ENCODE measurements at regions not wholly inside any gene's neighbourhood (a gene's known extent, or its start where the extent isn't known, plus 50 kb on each side); places are given as distances from the start of the nearest gene placed in this dataset.
"Not testable (repeated sequence)": the region's sequence is repeated elsewhere in the genome, so short reads cannot be mapped to it uniquely, and the experiment has no call there.

GRCh38 chr12:83471341-83471740 is 784.6 kb downstream of the TMTC2 start:
- DNase-seq (ENCODE audit: low read depth in 2 of 2) = no peak

- DNase-seq (ENCODE audit: low read depth in 2 of 2) = no peak
Measured at GRCh38 chr12:83470749-83471148, 784.0 kb downstream of the TMTC2 start.

DNA sequence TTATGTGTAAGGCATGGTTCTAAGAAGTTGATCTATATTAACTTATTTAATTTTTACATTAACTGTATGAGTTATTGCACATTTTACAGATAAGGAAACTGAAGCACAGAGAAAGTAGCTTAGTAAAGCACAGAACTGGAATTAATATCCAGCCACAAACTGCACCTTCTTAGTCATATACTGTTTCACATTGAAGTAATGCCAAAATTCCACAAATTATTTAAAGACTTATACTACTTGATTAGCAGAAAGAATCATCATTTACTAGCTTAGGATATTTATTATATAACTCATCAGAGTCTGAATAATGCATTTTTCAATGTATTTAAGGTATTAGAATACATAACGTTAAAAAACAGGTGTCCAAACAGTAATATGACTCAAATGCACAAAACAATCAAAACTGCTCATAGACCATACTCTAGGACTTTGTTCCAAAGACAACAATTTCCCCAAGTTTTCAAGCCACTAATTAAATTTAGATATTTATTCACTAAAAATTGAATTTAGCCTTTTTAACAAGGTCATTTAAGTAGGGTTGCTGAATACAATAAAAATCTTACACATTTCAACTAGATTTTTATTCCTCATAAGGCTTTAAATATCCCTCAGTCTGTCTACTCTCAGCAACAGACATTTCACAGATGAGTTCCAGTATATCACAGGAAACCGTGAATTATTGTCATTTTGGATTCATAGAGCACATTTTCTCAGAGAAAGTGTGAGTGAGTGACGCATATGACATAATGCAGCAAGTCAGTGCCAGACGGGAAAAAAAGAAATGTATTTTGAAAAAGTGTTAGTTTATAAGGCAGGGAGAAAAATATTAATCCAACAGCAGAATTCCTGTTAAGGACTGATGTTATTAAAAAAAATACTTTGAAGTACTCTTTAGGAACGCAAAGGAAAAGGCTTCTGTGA is 782.5 kb downstream of the TMTC2 start:
- no peak for DNase-seq (ENCODE audit: low read depth in 2 of 2)

DNA sequence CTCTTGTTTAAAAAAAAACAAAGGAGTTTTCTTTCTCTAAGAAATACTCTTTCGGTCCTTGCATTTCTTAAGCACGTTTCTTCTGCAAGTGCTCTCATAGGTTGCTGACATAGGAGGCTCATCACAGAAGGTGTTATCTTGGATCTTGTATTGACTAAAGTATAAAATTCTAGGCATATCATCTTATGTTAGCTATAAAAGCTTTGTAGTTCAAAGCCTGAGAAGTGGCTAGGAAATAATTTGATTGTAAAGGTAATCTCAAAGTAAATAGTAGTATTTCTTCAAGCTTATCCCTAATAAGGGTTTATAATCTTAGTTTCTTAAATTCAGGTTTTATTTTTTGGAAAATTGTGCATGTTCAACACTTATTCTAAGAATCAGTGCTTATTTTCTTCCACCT is 778.9 kb downstream of the TMTC2 start:
- no peak for DNase-seq (ENCODE audit: low read depth in 2 of 2)

- DNase-seq (ENCODE audit: low read depth in 2 of 2) = no peak
Measured at GRCh38 chr12:83462419-83462818, 775.7 kb downstream of the TMTC2 start.

- DNase-seq (ENCODE audit: low read depth in 2 of 2) = no peak
Measured at GRCh38 chr12:83461336-83461935, 774.7 kb downstream of the TMTC2 start.

DNA sequence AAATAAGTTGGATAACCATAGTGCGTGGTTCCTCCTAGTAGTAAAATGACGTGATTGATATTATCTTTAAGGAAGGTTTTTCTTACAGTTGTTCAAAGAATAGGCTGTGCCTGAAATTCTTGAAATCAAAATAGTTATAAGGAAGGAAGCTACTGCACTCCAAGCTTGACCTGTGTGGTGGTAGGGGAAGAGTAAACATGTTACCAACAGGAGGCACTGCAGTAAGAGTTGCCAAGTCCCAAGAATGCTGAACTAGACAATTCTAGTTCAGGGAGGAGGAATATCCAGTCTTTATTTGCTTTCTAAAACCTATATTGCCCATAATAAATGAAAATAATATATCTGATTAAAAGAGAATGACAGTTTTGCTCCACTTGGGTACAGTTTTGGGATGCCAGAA is 764.5 kb downstream of the TMTC2 start:
- DNase-seq (ENCODE audit: low read depth in 2 of 2) = no peak

DNA sequence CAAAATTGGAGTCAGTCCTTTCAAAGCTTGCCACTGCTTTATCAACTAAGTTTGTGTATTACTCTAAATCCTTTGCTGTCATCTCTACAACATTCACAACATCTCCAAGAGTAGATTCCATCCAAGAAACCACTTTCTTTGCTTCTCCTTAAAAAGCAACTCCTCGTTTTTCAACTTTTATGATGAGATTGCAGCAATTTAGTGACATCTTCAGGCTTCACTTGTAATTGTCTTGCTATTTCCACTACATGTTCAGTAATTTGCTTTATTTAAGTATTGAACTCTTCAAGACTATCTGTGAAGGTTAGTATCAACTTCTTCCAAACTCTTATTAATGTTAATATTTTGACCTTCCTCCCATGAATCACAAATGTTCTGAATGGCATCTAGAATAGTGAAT is 747.9 kb downstream of the TMTC2 start:
- DNase-seq (ENCODE audit: low read depth in 2 of 2) = no peak

- DNase-seq (ENCODE audit: low read depth in 2 of 2) = no peak
Measured at GRCh38 chr12:83432176-83432719, 745.5 kb downstream of the TMTC2 start.

GRCh38 chr12:83427586-83428136 is 741.0 kb downstream of the TMTC2 start:
- DNase-seq (ENCODE audit: low read depth in 2 of 2) = not testable (repeated sequence)

DNA sequence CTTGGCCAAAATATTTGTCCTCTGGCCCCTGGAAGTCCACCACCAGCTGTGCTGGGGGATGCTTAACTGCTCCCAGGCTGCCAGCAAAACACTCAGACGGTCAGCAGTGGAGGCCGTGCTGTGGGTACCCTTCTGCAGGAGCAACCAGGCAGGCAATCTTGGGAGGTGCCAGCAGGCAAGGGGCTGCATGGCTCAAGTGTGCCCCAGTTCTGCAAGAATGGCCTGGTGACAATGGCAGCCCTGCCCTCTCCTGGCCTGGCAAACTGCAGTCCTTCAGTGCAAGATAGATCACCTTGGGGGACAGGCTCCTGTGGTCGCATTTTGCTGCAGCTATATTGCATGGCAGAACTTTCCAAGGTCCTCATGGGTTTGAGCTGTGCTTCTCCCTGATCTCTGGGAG is 728.3 kb downstream of the TMTC2 start:
- no peak for DNase-seq (ENCODE audit: low read depth in 2 of 2)

GRCh38 chr12:83408851-83409250 is 722.1 kb downstream of the TMTC2 start:
- DNase-seq (ENCODE audit: low read depth in 2 of 2) = no peak

- no peak for DNase-seq (ENCODE audit: low read depth in 2 of 2)
Measured at GRCh38 chr12:83408146-83408545, 721.4 kb downstream of the TMTC2 start.

GRCh38 chr12:83404521-83404920 is 717.8 kb downstream of the TMTC2 start:
- DNase-seq (ENCODE audit: low read depth in 2 of 2) = no peak

DNA sequence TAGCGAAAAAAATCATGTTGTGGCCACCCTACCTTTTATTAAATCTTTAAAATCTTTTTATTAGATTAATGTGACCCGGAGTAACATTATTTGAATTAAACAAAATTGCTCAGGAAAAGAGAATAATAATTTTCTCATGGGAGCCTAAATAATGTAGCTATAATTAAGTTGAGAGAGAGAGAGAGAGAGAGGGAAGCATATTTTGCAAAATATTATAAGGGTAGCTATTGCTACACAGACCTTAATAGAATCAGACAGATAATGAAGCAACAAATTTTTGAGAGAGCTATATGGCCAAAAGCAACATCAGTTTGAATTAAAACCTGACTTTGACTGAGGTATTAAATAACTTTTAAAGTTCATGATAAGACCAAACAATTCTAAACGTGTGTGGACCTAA is 703.5 kb downstream of the TMTC2 start:
- no peak for DNase-seq (ENCODE audit: low read depth in 2 of 2)

DNA sequence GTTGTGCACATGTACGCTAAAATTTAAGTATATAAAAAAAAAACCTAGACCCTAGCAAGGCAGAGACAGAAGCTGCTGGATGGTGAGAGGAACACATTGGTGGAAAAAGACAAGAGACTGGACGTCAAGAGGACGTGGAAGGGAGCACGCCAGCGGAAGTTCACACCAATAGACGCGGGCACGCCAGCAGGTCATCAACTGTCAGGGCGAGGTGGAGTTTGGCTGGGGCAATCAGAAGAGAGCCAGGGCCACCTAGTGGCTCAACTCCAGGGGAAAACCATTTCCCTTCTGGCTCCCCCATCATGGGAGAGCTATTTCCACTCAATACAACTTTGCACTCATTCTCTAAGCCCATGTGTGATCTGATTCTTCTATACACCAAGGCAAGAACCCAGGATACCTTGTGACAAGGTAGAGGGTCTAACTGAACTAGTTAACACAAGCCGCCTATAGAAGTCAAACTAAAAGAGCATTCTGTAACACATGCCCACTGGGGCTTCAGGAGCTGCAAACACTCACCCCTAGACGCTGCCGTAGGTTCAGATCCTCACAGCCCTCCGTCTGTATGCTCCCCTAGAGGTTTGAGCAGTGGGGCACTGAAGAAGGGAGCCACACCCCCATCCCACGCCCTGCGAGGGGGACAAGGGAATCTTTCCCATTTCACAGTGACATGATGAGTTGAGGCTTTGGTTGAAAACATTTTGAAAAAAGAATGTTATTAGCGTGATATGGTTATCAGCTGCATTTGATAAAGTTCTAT is 702.7 kb downstream of the TMTC2 start:
- no peak for DNase-seq (ENCODE audit: low read depth in 2 of 2)

- DNase-seq (ENCODE audit: low read depth in 2 of 2) = no peak
Measured at GRCh38 chr12:83388551-83388950, 701.8 kb downstream of the TMTC2 start.

DNA sequence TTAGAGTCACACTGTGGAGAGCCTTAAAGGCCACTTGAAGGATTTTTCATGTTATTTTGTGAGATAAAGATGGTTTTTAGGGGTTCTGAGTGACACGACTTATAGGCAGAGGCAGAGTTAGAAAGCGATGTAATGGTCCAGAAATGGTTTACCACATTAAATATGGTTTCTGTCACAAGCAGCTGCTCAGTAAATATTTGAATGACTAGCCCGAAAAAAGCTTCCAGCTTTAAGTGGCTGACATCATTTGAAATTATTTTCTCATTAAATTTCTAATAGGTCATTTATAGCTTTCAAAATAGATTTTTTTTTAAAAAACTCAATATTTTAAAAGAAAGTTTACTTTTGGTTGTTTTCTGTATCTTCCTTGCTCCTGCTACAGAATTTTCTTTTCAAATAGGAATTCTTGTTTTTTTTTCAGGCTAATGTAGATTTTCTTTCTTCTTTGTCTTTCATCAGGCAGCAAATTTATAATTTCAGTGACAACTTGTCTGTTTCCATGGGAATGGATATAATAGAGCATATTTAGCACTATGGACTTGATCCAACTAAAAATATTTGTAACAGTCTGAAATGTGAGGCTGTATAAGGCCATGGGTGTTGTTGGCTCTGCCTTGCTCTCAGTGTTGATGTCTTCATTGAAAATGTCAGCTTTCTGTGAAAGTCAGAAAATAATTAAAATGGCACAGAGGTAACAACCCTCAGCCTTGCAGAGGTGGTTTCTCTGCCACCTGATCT is 700.0 kb downstream of the TMTC2 start:
- DNase-seq (ENCODE audit: low read depth in 2 of 2) = no peak

DNA sequence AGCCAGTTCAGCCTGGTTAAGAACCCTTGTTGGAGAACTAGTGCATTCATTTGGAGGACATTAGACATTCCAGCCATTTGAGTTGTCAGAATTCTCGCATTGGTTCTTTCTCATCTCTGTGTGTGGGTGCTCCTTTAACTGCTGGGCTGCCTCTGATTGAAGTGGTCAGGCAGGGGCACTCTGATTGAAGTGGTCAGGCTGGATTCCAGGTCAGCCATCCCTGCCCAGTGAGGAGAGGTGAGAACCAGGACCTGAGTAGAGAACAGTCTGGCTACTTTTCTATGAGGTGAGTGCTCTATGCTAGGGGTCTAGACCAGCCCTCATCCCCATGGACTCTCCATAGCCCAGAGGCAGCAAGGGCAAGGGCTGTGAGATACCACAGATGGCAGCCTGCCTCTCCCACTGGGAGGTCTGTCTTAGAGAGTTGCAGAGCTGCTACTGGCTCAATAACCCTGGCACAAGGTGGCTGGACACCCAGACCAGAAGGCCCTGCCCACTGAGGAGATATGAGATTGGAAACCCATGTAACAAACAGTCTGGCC is 691.6 kb downstream of the TMTC2 start:
- DNase-seq (ENCODE audit: low read depth in 2 of 2) = no peak

GRCh38 chr12:83365317-83365716 is 678.6 kb downstream of the TMTC2 start:
- no peak for DNase-seq (ENCODE audit: low read depth in 2 of 2)

GRCh38 chr12:83361475-83361874 is 674.8 kb downstream of the TMTC2 start:
- DNase-seq (ENCODE audit: low read depth in 2 of 2) = no peak
